ENCODE measurements at regions not wholly inside any gene's neighbourhood (a gene's known extent, or its start where the extent isn't known, plus 50 kb on each side); places are given as distances from the start of the nearest gene placed in this dataset.
"Not testable (repeated sequence)": the region's sequence is repeated elsewhere in the genome, so short reads cannot be mapped to it uniquely, and the experiment has no call there.

GRCh38 chr1:201637282-201638079, 98.6 kb downstream of the NAV1 start:
- TF ChIP-seq CTCF (IDR thresholded peaks at IDR 0.05; ENCODE audit: extremely low read depth, missing control alignments), result no peak
- DNase-seq (ENCODE audit: low spot score), result no peak

GRCh38 chr1:201639391-201639790, 100.5 kb downstream of the NAV1 start:
- TF ChIP-seq CTCF (IDR thresholded peaks at IDR 0.05; ENCODE audit: extremely low read depth, missing control alignments), result no peak
- DNase-seq (ENCODE audit: low spot score), result no peak

- no peak for TF ChIP-seq CTCF (IDR thresholded peaks at IDR 0.05; ENCODE audit: extremely low read depth, missing control alignments)
- DNase-seq (ENCODE audit: low spot score), result no peak
Observed at GRCh38 chr1:201639826-201640225, 100.9 kb downstream of the NAV1 start.

- DNase-seq (ENCODE audit: low spot score), result no peak
- no peak for TF ChIP-seq CTCF (IDR thresholded peaks at IDR 0.05; ENCODE audit: extremely low read depth, missing control alignments)
Observed at GRCh38 chr1:201640624-201641023, 101.7 kb downstream of the NAV1 start.

- no peak for TF ChIP-seq CTCF (IDR thresholded peaks at IDR 0.05; ENCODE audit: extremely low read depth, missing control alignments)
- no peak for DNase-seq (ENCODE audit: low spot score)
Observed at GRCh38 chr1:201641524-201642253, 102.8 kb downstream of the NAV1 start.

GRCh38 chr1:201643835-201644104, 104.8 kb downstream of the NAV1 start:
- no peak for TF ChIP-seq CTCF (IDR thresholded peaks at IDR 0.05; ENCODE audit: extremely low read depth, missing control alignments)
- DNase-seq (ENCODE audit: low spot score), result no peak

GRCh38 chr1:201644197-201644596, 105.3 kb downstream of the NAV1 start:
- no peak for TF ChIP-seq CTCF (IDR thresholded peaks at IDR 0.05; ENCODE audit: extremely low read depth, missing control alignments)
- no peak for DNase-seq (ENCODE audit: low spot score)

GRCh38 chr1:201645000-201645399, 106.1 kb downstream of the NAV1 start:
- DNase-seq (ENCODE audit: low spot score), result not testable (repeated sequence)

All from GM20000 (cell line).